Uterus (tissue), 3 donors: ENCODE measurements at regions not wholly inside any gene's neighbourhood (a gene's known extent, or its start where the extent isn't known, plus 50 kb on each side); places are given as distances from the start of the nearest gene placed in this dataset.

ENCODE experiments used
- DNase-seq, 2 donors: peaks; one replicate each; pipeline ENCODE4 v3.0.0-alpha.2; 2019 to 2020
- H3K27ac ChIP-seq, 2 donors: fragments of 200-600 bp; sonication (generic); 1 replicate in 1 of 2; 2 replicates in 1 of 2; pipeline ENCODE4 v1.5.1; 2016 to 2018
- H3K27me3 ChIP-seq, 2 donors: fragments of 200-600 bp; sonication (generic); one replicate each; pipeline ENCODE4 v1.5.1; 2018 to 2019; ENCODE audit warnings: control low read depth in 1 of 2
- H3K36me3 ChIP-seq, 2 donors: fragments of 200-600 bp; sonication (generic); one replicate each; pipeline ENCODE4 v1.5.1; 2019; ENCODE audit warnings: control low read depth in 1 of 2
- H3K4me1 ChIP-seq, 2 donors: fragments of 200-600 bp; sonication (generic); one replicate each; pipeline ENCODE4 v1.5.1; 2018 to 2019; ENCODE audit warnings: control low read depth in 1 of 2
- H3K4me3 ChIP-seq, 2 donors: fragments of 200-600 bp; sonication (generic); 1 replicate in 1 of 2; 2 replicates in 1 of 2; pipeline ENCODE4 v1.5.1; 2018 to 2019; ENCODE audit warnings: mild to moderate bottlenecking in 1 of 2
- H3K9me3 ChIP-seq, 2 donors: fragments of 200-600 bp; sonication (generic); one replicate each; pipeline ENCODE4 v1.5.1; 2019; ENCODE audit warnings: control low read depth in 1 of 2
- CTCF ChIP-seq, 4 experiments: fragments of 200-600 bp in 2 of 4; fragments of 450-650 bp in 2 of 4; sonication (generic) in 2 of 4; IDR thresholded peaks; one replicate each; pipeline ENCODE4 v1.5.1; 2016 to 2019; ENCODE audit warnings: antibody characterized with exemption in 4 of 4, mild to moderate bottlenecking in 2 of 4, moderate library complexity in 1 of 4
- POLR2A ChIP-seq, 2 donors: fragments of 450-650 bp; IDR thresholded peaks; one replicate each; pipeline ENCODE4 v1.6.1; 2016; ENCODE audit warnings: antibody characterized with exemption in 2 of 2, mild to moderate bottlenecking in 1 of 2, moderate library complexity in 1 of 2
- intact Hi-C: fragments of 100-400 bp; cut with DNase I; formaldehyde crosslinking; loops from one replicate; pipeline ENCODE4 v1.15.1; 2023; ENCODE audit warnings: low total_unique reads
- donor health status: DM: yes; HTN: yes; CAD: no.

GRCh38 chr12:60684988-60685655, 1089.3 kb downstream of the SLC16A7 start:
- H3K4me1 ChIP-seq = no peaks in the 10 kb centered on the region
- no peaks in the 10 kb centered on the region for H3K27me3 ChIP-seq
- H3K36me3 ChIP-seq = no peaks in the 10 kb centered on the region
- H3K27ac ChIP-seq = no peak overlapping the region
- intact Hi-C loops = no loop called here
- no peak for DNase-seq
- TF ChIP-seq POLR2A (IDR thresholded peaks at IDR 0.05) = no peak
- no peak for TF ChIP-seq CTCF (IDR thresholded peaks at IDR 0.05)
- no peak overlapping the region for H3K4me3 ChIP-seq
- no peaks in the 10 kb centered on the region for H3K9me3 ChIP-seq

DNA sequence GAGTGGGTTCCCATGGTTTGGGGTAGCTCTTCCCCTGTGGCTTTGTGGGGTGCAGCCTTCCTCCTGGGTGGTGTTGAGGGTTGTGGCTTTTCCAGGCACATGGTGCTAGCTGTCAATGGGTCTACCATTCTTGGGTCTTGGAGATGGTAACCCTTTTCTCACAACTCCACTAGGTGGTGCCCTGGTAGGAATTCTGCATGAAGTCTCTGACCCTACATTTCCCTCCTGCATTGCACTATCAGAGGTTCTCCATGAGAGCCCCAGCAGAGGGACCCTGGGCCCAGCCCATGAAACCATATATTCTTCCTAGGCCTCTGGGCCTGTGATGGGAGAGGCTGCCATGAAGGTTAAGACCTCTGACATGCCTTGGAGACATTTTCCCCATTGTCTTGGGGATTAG, 1093.3 kb downstream of the SLC16A7 start:
- intact Hi-C loops = no loop called here
- DNase-seq = no peak
- TF ChIP-seq CTCF (IDR thresholded peaks at IDR 0.05) = no peak
- TF ChIP-seq POLR2A (IDR thresholded peaks at IDR 0.05) = no peak
- Histone ChIP-seq H3K9me3 (no peaks in the 10 kb centered on the region), H3K4me1 (no peaks in the 10 kb centered on the region), H3K27me3 (no peaks in the 10 kb centered on the region), H3K4me3 (no peak overlapping the region), H3K27ac (no peak overlapping the region), H3K36me3 (no peaks in the 10 kb centered on the region)

DNA sequence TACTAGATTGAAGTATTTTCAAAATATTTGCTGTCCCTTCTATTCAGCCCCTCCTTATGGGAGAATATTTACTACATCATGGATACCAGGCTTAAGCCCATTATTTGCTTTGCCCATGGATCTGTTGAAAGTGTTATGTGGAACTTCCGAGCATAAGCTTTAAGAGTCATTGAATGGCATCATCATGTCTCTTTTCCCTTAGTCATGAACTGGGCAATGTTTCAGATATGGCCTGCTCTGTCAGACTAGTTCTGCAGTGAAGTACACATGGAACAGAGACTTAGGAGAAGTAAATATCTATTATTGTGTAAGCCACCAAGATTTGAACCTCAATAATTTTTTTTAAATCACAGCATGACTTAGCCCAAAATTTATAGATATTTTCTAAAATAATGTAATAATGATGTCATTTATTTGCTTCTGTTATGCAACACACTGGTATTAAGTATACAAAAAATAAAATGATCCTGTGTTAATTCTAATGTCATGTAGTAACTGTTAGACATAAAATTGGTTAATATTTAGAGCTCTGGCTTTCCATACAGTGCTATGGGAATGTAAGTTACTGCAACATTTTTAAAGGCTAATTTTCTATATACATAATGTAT, 1097.3 kb downstream of the SLC16A7 start:
- H3K36me3 ChIP-seq = no peaks in the 10 kb centered on the region
- no peak for DNase-seq
- no peaks in the 10 kb centered on the region for H3K9me3 ChIP-seq
- H3K4me3 ChIP-seq = no peak overlapping the region
- H3K27me3 ChIP-seq = no peaks in the 10 kb centered on the region
- H3K27ac ChIP-seq = no peak overlapping the region
- TF ChIP-seq CTCF (IDR thresholded peaks at IDR 0.05) = no peak
- H3K4me1 ChIP-seq = no peaks in the 10 kb centered on the region
- intact Hi-C loops = no loop called here

GRCh38 chr12:60704171-60704914, 1108.5 kb downstream of the SLC16A7 start:
- Histone ChIP-seq H3K27ac (no peak overlapping the region), H3K4me1 (no peaks in the 10 kb centered on the region), H3K36me3 (no peaks in the 10 kb centered on the region), H3K27me3 (no peaks in the 10 kb centered on the region), H3K9me3 (no peaks in the 10 kb centered on the region), H3K4me3 (no peak overlapping the region)
- no peak for TF ChIP-seq CTCF (IDR thresholded peaks at IDR 0.05)
- no peak for TF ChIP-seq POLR2A (IDR thresholded peaks at IDR 0.05)
- DNase-seq = no peak
- intact Hi-C loops = no loop called here

- intact Hi-C loops = no loop called here
- no peak for DNase-seq
- TF ChIP-seq POLR2A (IDR thresholded peaks at IDR 0.05) (no peak), CTCF (IDR thresholded peaks at IDR 0.05) (no peak)
- Histone ChIP-seq H3K27ac (no peak overlapping the region), H3K27me3 (no peaks in the 10 kb centered on the region), H3K4me3 (no peak overlapping the region), H3K4me1 (no peaks in the 10 kb centered on the region), H3K9me3 (no peaks in the 10 kb centered on the region), H3K36me3 (no peaks in the 10 kb centered on the region)
Measured at GRCh38 chr12:60710246-60710645, 1114.4 kb downstream of the SLC16A7 start.
